SK-N-SH treated with all-trans-retinoic acid at 6 μM for 48 hours (cell line): ENCODE measurements at regions not wholly inside any gene's neighbourhood (a gene's known extent, or its start where the extent isn't known, plus 50 kb on each side); places are given as distances from the start of the nearest gene placed in this dataset.

Source experiments
- ATAC-seq: fragments of 200-7000 bp; cut with Tn5 transposase; 3 replicates; pipeline ENCODE4 v1.9.1; 2020; ENCODE audit warnings: mild to moderate bottlenecking, moderate library complexity
- ARNTL ChIP-seq: fragments of 450-650 bp; formaldehyde crosslinking; IDR thresholded peaks from 2 replicates; pipeline ENCODE4 v1.5.0; 2020; ENCODE audit warnings: low read depth, mild to moderate bottlenecking, moderate library complexity, borderline replicate concordance
- BACH2 ChIP-seq: fragments of 250-450 bp; sonication (Bioruptor Pico); IDR thresholded peaks from 2 replicates; pipeline ENCODE4 v1.9.0; 2021; ENCODE audit warnings: mild to moderate bottlenecking, borderline replicate concordance
- CREB5 ChIP-seq: fragments of 250-450 bp; sonication (Bioruptor Pico); IDR thresholded peaks from 2 replicates; pipeline ENCODE4 v1.5.1; 2020; ENCODE audit warnings: low read depth, mild to moderate bottlenecking, moderate library complexity
- CSDC2 ChIP-seq: fragments of 250-450 bp; sonication (Bioruptor Pico); IDR thresholded peaks from 2 replicates; pipeline ENCODE4 v1.5.0; 2020; ENCODE audit warnings: mild to moderate bottlenecking, moderate library complexity
- CSRNP3 ChIP-seq: fragments of 250-450 bp; sonication (Bioruptor Pico); IDR thresholded peaks from 2 replicates; pipeline ENCODE4 v1.5.1; 2021; ENCODE audit warnings: mild to moderate bottlenecking, moderate library complexity
- ESRRG ChIP-seq: fragments of 250-450 bp; sonication (Bioruptor Pico); IDR thresholded peaks from 2 replicates; pipeline ENCODE4 v1.6.1; 2021; ENCODE audit warnings: mild to moderate bottlenecking
- GLIS3 ChIP-seq: fragments of 250-450 bp; sonication (Bioruptor Pico); IDR thresholded peaks from 2 replicates; pipeline ENCODE4 v1.5.0; 2020; ENCODE audit warnings: mild to moderate bottlenecking, moderate library complexity
- ISL1 ChIP-seq: fragments of 250-450 bp; sonication (Bioruptor Pico); IDR thresholded peaks from 2 replicates; pipeline ENCODE4 v2.1.2; 2022; ENCODE audit warnings: mild to moderate bottlenecking, moderate library complexity
- OSR1 ChIP-seq: fragments of 250-450 bp; sonication (Bioruptor Pico); IDR thresholded peaks from 2 replicates; pipeline ENCODE4 v1.8.0; 2022; ENCODE audit warnings: moderate library complexity, mild to moderate bottlenecking, inconsistent platforms
- PATZ1 ChIP-seq: fragments of 250-450 bp; sonication (Bioruptor Pico); IDR thresholded peaks from 2 replicates; pipeline ENCODE4 v1.8.0; 2020; ENCODE audit warnings: mild to moderate bottlenecking, moderate library complexity, borderline replicate concordance
- POU6F1 ChIP-seq: fragments of 250-450 bp; sonication (Bioruptor Pico); IDR thresholded peaks from 2 replicates; pipeline ENCODE4 v1.8.0; 2021; ENCODE audit warnings: low read depth, mild to moderate bottlenecking, moderate library complexity, borderline replicate concordance
- SNAI2 ChIP-seq: fragments of 250-450 bp; sonication (Bioruptor Pico); IDR thresholded peaks from 2 replicates; pipeline ENCODE4 v1.5.0; 2020; ENCODE audit warnings: mild to moderate bottlenecking, moderate library complexity
- TCF4 ChIP-seq: fragments of 250-450 bp; sonication (Bioruptor Pico); IDR thresholded peaks from 2 replicates; pipeline ENCODE4 v1.8.0; 2021; ENCODE audit warnings: mild to moderate bottlenecking, moderate library complexity, borderline replicate concordance
- TOX ChIP-seq: fragments of 250-450 bp; sonication (Bioruptor Pico); IDR thresholded peaks from 2 replicates; pipeline ENCODE4 v1.8.0; 2021; ENCODE audit warnings: mild to moderate bottlenecking, moderate library complexity, borderline replicate concordance
- TSHZ2 ChIP-seq: fragments of 250-450 bp; sonication (Bioruptor Pico); IDR thresholded peaks from 2 replicates; pipeline ENCODE4 v1.5.0; 2020; ENCODE audit warnings: mild to moderate bottlenecking, moderate library complexity
- ZC3H10 ChIP-seq: fragments of 250-450 bp; sonication (Bioruptor Pico); IDR thresholded peaks from 2 replicates; pipeline ENCODE4 v1.5.1; 2021; ENCODE audit warnings: mild to moderate bottlenecking, moderate library complexity
- ZFP3 ChIP-seq: fragments of 250-450 bp; sonication (Bioruptor Pico); IDR thresholded peaks from 2 replicates; pipeline ENCODE4 v1.5.0; 2020; ENCODE audit warnings: mild to moderate bottlenecking, moderate library complexity
- ZFP30 ChIP-seq: fragments of 450-650 bp; formaldehyde crosslinking; IDR thresholded peaks from 2 replicates; pipeline ENCODE4 v1.5.0; 2022; ENCODE audit warnings: mild to moderate bottlenecking, moderate library complexity
- ZNF565 ChIP-seq: fragments of 450-650 bp; formaldehyde crosslinking; conservative IDR thresholded peaks from 2 replicates; pipeline ENCODE4 v1.5.0; 2020; ENCODE audit warnings: low read depth, mild to moderate bottlenecking, moderate library complexity
- ZNF70 ChIP-seq: fragments of 450-650 bp; formaldehyde crosslinking; IDR thresholded peaks from 2 replicates; pipeline ENCODE4 v1.5.0; 2020; ENCODE audit warnings: mild to moderate bottlenecking, moderate library complexity

- ATAC-seq = no peak
- no peak for TF ChIP-seq TCF4
- no peak for TF ChIP-seq GLIS3 (CRISPR knock-in tag)
- no peak for TF ChIP-seq PATZ1 (CRISPR knock-in tag)
- TF ChIP-seq ZNF70 (CRISPR knock-in tag) = no peak
- no peak for TF ChIP-seq TSHZ2 (CRISPR knock-in tag)
- no peak for TF ChIP-seq ZC3H10 (CRISPR knock-in tag)
- no peak for TF ChIP-seq TOX (CRISPR knock-in tag)
- TF ChIP-seq ZFP3 = no peak
- no peak for TF ChIP-seq ESRRG
- TF ChIP-seq OSR1 = no peak
- no peak for TF ChIP-seq ARNTL (CRISPR knock-in tag)
- TF ChIP-seq POU6F1 (CRISPR knock-in tag) = no peak
- TF ChIP-seq SNAI2 = no peak
- no peak for TF ChIP-seq ISL1 (CRISPR knock-in tag)
- TF ChIP-seq CREB5 (CRISPR knock-in tag) = no peak
- TF ChIP-seq ZNF565 (CRISPR knock-in tag) = no peak
- no peak for TF ChIP-seq CSDC2
These were observed 566.7 kb upstream of the PCDH7 start for GRCh38 chr4:30153427-30153826.

GRCh38 chr4:30160140-30160539 is 560.0 kb upstream of the PCDH7 start:
- no peak for TF ChIP-seq ARNTL (CRISPR knock-in tag)
- TF ChIP-seq CSDC2 = no peak
- no peak for TF ChIP-seq ZNF565 (CRISPR knock-in tag)
- no peak for TF ChIP-seq ZC3H10 (CRISPR knock-in tag)
- no peak for TF ChIP-seq ISL1 (CRISPR knock-in tag)
- TF ChIP-seq POU6F1 (CRISPR knock-in tag) = no peak
- no peak for TF ChIP-seq BACH2 (CRISPR knock-in tag)
- no peak for TF ChIP-seq PATZ1 (CRISPR knock-in tag)
- TF ChIP-seq ZFP30 (CRISPR knock-in tag) = no peak
- no peak for TF ChIP-seq ZNF70 (CRISPR knock-in tag)
- TF ChIP-seq OSR1 = no peak
- no peak for ATAC-seq

- no peak for ATAC-seq
- TF ChIP-seq ESRRG = no peak
- no peak for TF ChIP-seq CSRNP3 (CRISPR knock-in tag)
- no peak for TF ChIP-seq POU6F1 (CRISPR knock-in tag)
- TF ChIP-seq PATZ1 (CRISPR knock-in tag) = no peak
These were observed 547.8 kb upstream of the PCDH7 start for GRCh38 chr4:30172416-30172815.
